Stimulated activated CD4-positive, alpha-beta T cell treated with anti-CD3 and anti-CD28 coated beads, Interleukin-15, amount 100 ng/mL, for 48 hours (primary cell): ENCODE measurements at regions not wholly inside any gene's neighbourhood (a gene's known extent, or its start where the extent isn't known, plus 50 kb on each side); places are given as distances from the start of the nearest gene placed in this dataset.

Experiments
- DNase-seq, 2 donors: peaks; one replicate each; pipeline ENCODE4 v3.0.0-alpha.2; 2020; ENCODE audit warnings: low read depth in 2 of 2

DNA sequence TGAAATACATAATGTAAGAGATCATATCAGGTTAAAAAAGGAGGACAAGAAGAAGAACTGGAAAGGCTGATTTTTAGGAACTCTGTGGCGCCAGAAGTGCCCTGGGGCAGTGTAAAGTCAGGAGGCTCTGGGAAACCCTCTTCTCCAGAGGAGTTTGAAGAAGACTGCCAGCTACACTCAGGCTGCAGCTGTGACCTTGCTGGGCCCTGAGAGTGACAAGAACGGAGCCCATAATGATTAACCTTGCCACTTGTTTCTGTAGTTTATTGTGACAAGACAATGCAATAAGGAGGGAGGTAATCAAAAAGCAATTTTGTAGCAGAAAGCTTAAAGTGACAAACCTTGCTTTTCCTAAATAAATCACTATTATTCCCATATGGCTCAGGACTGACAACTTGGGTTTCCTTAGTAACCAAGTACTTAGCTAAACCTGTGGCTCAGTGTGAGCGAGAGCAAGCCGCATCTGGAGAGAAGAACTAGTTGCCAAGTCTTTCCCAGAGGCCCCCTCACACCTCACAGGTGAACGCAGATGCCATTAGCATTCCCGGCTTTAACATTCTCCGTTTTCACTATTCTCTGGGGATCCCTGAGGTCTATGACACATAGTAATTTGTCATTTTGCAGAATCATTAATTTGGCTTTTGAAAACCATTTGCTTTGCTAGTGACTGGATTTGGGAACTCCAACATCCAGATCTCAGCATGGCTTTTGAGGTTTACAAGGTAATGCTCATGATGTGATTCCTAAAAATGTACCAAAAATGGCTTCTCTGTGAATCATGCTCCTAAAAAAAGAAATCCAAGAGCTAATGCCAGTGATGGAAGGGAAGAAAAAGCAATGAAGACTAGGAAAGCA is 115.9 kb downstream of the OMA1 start:
- DNase-seq: no peak

DNA sequence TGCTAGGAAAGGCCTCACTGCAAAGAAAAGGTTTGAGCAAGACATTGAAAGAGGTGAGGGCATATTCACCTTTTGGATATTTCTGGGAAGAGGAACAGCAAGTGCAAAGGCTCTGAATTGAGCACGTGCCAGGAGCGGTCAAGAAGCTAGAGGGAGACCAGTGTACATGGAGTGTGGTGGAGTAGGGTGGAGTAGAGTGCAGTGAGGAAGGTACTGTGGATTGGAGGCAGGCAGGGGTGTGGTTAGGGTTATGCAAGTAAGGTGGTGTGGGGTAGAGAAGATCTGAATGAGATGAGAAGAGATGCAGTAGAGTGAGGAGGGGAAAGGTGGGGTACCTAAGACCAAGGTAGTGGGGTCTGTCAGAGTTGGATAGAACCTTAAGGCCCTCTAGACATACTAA is 119.6 kb downstream of the OMA1 start:
- no peak for DNase-seq

DNA sequence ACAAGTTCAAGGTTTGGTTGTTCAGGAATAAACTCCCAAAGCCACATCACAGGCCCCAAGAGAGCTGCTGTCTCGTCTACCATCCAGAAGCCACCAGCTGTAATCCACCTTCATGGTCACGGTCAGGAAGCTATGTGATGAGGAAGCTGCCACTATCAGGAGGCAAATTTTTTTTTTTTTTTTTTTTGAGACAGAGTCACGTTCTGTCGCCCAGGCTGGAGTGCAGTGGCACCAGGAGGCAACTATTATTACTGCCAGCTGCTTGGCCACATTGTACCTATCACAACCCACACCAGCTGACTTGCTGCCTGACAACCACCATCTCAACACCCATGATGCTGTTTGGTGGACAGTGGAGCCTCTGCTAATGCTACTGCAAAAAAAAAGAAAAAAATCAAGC is 124.1 kb downstream of the OMA1 start:
- DNase-seq: no peak

DNA sequence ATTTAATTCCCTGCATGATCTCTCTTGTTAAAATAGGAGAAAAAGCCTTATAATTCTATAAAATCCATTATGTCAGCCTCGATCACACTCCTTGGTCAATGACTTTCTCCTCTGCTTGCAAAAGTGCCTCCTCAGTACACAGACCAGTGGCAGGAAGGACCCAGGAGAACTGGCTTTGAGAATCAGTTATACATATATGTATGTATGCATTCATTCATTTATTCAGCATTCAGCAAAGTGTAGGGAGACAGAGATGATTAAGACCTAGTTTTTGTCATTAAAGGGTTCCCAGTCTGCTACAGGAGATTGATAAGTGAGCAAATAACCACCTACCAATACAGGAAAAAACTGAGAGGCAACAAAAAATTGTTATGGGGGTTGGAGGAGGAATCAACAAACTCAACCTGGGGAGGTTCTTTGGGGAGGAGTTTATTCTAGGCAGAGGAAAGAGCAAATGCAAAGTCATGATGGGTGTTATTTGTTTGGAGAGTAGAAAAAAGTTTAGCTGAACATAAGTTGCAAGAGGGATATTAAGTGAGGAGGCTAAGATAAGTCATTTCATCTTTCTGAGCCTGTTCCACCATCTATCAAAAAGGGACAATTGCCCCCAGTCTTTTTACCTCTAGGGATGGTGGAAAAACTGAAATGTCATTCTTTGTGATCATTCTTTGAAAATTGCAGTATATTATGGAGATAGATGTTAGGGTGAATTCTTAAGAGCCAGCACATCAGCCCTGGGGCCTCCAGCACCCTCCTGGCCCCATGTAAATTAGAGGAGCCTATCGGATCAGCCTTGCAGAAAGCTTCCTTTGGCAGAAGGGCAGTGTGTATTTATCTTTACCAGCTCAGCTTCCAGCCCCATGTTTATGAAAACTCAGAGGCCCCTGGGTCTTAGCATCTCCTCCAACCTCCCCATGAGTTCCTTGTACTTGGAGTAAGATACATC is 128.0 kb downstream of the OMA1 start:
- DNase-seq: no peak

DNA sequence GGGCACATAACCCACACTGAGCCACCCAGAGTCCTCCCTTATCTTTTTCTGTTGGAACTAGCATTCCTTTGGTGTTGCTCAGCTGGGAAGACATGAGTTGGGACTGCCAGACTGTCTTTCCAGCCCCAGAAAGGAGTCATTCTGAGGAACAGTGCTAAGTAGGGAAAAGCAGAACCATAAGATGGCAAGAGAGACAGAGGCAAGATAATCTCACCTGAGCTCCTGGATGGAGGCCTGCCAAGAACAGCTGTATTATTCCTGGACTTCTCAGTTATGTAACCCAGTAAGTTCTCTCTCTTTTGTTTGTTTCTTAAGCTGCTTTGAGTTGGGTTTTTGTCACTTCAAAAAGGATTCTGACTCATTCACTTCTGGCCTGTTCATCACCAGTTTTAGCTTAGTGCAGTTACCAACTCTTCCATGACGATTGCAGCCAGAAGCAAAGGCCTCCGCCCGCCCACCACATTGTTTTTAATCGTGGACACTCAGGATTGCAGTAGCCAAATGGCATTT is 134.4 kb downstream of the OMA1 start:
- DNase-seq: no peak

DNA sequence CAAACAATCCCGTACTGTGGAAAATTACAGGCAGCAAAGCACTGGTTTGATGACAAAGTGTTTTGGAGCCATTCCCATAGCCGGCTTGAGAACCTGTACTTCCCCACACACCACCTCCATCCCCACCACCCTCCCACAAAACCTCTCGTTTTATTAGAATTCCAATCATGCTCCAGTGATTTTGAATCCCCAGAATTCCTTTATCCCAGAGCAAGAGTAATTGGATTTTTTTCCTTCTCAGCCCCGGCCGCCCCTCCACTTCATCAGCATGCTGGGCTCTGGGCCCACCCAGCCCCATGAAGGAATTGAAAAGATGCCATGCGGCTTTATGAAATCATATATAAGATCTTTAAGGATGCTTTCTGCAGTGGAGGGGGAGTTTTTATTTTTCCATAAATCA is 136.6 kb downstream of the OMA1 start:
- DNase-seq: no peak

DNA sequence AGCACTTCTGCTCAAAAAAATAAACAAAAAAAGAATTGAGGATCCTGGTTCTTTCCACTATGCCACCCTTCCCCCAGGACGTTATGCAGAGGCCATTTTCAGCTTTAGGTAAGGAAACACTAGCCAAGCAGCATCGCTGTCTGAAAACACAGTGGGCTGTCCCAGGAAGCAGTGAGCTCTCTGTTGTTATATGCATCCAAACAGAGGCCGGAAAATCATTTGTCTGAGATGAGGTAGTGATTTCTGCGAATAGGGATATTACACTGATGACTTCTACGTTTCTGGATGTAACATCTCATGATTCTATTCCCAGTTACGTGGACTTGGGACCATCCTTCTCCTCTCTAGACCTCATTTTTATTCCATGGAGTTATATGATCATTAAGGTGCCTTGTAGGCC is 137.2 kb downstream of the OMA1 start:
- DNase-seq: no peak

DNA sequence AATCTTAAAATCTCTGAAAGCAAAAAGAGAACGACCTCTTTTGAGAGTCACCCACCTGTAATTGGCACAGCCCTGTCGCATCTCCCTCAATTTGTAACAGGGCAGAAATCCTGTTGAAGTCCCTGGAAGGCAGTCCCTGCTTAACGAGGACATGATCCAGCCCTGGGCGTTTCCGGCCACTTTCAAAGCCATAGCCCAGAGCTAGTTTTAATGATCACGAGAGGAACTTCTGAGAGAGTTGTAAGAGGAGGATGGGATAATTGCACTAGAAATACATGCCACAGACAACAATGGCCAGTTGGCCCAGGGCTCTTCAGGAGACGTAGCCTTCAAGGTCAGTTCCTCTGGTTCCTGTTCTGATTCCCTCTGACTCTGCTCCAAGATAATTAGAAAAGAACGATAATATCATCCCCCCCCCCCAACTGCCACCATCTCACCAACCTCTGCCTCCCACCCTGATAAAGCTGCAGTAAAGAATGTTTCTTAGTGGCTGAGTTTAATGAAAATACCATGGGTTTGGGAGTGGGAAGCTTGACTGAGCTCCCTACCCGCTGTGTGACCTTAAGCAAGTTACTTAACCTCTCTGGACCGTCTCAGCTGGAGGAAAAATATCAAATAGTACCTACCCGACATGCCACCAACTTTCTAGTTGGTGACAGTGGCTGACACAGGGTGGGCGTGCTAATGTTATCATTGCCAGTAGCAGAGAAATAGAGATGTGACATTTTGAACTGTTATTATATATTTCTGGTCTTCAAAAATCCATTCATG is 140.0 kb downstream of the OMA1 start:
- no peak for DNase-seq

DNA sequence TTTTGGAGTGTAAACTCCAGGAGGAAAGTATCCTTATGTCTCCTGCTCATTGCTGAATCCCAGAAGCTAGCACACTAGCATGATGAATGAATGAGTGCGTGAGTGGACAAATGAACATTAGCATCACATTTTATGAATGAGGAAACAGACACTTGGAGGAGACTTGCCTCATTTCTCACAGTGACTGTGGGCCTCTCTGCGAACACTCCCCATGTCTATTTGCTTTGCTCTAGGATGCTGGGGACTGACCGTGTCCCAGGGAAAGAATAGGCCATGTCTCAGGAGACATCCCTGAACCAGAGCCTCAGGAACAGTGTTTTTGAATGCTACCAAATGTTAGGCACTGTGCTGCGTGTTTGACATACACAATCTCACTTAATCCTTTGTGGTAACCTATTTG is 140.9 kb downstream of the OMA1 start:
- DNase-seq: no peak

DNA sequence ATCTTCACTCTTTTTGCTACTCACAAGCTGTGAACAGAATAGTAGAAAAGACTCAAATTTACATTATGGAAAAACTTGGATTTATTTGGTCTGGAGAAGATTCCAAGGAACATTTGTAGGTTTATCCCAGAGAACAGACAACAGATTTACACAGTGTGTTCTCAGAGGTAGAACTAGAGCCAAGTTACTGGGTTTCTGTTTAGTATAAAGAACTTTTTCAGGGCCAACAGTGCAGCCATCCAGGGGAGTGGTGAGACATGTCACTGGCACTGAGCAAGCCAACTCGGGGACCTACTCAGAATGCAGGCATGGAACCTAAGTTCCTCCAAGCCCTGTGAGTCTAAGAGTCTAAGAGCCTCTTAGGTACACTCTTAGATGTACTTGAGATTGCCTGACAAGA is 142.6 kb downstream of the OMA1 start:
- DNase-seq: no peak

DNA sequence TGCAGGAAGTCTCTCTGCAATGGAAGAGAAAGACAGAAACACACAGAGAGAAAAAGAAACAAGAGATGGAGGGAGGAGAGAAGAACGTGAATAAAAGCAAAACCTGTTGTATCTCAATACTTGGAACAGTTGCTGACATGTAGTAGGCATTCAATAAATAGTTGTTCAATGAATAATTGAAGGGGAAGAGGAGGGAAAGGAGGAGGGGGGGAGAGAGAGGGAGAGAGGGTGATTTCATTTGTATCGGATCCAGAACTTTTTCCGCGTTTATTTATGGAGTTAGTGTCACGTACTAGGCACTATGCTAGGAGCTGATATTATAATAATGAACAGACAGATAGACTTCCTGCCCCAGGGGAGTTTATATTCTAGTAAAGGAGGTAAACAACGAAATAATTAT is 144.1 kb downstream of the OMA1 start:
- no peak for DNase-seq

DNA sequence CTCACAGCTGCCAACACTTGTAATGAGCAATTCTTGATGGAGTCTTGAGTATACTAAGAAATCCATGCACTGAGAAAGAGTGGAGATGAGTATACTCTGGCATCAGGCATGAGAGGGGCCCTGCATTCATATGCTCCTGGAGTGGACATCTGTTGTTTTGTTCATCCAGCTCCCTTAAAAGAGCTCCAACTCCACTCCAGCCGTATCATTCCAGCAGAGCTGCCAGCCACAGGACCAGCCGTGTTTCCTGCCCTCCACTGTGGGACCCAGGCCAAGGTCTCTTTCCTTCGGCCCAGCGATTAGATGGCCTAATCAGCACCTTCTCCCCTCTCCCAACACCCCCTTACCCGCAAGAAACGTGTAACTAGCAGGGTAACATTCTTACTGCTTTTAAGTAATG is 144.5 kb downstream of the OMA1 start:
- no peak for DNase-seq

DNA sequence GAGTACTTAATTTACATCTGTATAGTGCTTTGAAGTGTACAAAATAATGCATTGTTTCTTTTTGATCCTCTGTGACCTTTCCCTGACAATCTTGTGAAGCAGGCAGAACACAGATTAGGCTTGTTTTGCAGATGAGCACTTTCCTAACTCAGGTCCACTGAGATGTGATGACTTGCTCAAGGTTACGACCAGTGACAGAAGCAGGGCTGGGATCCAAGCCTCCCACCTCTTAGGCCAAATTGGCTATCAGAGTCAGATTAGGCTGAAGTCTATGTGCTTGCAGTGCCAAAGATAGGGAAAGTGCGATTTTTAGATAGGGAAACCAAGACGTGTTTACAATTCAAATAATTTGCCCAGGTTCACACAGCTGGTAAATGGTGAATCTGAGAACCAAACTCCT is 147.3 kb downstream of the OMA1 start:
- no peak for DNase-seq

DNA sequence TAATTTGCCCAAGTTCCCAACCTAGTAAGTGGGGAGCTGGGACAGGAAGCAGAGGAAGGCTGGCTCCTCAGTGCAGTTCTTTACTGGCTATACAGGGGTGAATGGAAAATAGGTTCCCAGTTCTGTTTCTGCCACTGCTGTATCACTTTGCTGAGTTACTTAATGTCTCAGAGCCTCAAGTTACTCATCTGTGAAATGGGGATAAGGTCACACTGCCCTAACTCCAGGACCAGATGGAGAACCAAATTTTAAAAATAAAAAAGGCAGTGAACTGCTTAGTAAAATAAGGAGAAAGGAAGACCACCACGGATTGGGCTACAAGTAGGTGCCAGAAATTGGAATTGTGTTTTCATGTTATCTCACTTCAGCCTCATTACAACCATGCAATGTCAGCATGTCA is 147.8 kb downstream of the OMA1 start:
- no peak for DNase-seq

DNA sequence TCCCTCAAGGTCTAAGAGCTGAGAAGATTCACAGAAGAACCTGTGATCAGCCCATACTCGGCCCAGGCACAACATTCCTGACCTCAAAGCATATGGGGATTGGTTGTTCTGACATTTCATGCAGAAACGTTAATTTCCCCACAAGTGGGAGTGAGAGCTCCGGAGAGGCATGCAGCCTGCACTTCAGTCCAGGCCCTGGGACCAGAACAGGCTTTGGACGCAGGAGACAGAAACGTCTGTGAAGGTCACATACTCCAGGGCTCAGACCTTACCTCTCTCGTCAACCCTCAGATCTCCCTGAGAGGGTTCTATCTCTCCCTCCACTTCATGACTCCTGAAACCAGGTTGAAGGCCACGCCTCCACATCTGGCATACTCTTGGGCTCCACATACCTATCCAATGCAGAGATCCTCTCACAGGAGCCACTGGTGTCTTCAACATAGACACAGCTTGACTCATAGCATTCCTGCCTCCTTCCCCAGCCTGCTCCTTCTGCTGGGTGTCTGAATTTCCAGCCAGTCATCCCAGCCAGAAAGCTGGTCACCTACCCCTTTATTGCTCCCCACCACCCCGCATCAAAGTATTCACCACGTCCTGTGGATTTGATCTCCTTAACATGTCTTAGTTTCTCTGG is 149.2 kb downstream of the OMA1 start:
- DNase-seq: no peak

DNA sequence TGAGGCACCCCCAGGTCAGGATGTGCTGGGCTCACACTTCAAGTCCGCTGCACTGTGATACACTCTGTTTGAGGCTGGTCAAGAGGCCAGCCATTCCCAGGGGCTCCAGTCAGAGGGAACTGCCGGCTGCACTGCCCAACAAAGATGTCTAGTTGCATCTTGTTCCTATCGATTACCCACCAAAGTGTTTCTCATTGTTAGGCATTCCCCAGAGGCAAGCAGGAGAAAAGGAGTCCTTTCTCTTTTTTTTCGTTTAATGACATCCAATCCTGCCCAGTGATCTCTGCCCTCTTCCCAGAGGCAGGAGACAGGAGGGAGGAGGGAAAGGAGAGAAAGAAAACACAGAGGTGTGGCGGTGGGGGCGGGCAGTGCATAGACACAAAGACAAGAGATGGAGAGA is 150.4 kb downstream of the OMA1 start:
- no peak for DNase-seq

DNA sequence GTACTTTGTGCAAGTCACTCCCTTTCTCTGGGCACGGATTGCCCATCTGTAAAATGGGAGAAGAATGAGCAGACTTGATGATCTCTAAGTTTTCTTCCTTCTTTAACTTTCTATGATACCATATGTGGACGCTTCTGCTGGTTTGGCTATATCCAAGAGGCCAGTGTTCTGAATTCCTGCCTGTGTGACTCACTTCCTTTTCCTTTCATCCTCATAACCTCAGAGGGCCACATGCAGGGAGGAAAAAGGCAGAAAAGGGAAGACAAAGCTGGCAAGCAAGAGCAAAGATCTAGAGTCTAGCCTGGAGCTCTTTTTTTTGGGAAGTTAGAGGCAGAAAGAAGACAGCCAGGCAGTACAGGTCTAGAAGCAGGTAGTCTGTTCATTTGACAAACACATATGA is 151.2 kb downstream of the OMA1 start:
- DNase-seq: no peak

DNA sequence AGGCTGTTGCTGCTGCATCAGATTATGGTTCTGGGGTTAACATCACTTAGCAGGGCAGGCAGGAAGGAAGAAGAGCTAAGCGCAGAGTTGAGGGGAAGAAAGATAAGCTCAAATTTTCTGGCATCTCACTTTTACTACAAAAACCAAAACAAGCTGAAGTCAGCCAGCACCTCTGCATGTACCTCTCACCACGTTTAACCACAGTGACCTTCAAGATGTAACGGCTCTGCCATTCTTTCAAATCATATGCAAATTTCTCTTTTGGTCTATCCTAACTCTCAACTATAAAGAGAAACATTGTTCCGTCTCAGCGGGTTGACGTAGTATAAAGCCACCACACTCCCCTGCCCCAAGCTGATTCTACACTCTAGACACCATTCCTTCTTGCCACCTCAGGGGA is 154.4 kb downstream of the OMA1 start:
- DNase-seq: no peak

DNA sequence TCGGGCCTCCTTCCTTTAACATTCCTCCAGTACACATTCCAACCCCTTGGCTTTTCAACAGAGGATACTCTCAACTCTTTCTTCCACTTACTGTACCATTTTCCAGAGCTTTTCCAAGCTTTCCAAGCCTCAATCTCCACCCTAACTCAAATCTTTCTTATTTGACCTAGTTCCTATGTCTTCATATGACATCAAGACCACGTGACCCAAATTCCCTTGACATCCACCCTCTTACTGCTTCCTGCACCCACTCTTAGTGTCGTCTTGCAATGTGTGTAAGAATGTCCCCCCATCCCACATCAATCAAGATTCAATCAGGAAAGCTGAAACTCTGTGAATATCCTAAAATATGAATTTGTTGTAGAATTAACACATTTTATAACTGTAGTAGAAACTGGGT is 155.0 kb downstream of the OMA1 start:
- no peak for DNase-seq

DNA sequence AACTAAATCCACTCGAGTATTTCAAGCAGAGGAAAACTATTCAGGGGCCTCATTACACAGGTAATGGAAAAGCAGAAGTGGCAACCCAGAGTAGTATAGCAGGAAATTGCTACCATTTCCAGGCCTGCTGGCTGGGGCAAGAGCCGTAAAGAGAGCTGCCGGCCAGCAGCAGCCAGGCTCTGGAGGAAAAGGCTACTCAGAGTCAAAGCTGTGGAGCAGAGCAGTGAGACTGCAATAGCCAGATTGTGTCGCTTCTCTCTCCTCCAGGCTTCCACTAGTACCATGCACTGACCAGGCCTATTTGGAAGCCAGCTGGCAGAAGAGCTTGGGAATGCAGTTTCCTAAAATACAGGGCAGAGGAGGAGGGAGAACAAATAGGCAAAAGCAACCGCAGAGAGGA is 155.5 kb downstream of the OMA1 start:
- no peak for DNase-seq

DNA sequence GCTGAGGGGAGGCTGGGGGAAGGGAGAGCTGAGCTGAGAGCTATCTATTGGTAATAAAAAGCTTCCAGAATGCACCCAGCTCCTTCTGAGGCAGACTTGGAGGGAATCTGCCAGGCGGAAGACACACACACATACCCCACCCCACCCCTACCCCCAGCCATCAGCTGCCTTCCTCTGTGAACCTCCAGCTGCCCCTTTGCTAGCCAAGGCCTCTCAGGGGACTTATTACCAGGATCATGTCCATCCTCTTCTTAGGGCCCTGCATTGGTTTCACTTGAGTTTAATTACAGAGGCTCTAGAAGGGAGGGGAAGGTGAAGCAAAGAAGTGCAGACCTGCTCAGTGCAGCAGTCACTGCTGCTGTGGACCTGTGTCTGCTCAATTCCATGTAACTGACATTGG is 156.4 kb downstream of the OMA1 start:
- DNase-seq: no peak

DNA sequence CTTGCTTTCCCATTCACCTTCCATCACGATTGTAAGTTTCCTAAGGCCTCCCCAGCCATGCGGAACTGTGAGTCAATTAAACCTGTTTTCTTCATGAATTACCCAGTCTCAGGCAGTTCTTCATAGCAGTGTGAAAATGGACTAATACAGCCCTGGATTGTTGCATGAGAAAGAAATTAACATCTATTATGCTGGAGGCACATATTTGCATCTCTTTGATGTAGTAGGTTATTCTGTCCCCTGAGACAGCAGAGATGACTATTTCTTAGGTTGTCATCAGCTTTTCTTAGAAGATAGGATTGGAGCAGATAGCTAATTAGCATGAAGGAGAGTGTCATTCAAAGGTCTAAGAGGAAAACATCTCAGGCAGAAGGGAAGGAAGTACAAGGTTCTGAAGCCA is 166.2 kb downstream of the OMA1 start:
- DNase-seq: no peak
